WTC11 (cell line): ENCODE measurements at regions not wholly inside any gene's neighbourhood (a gene's known extent, or its start where the extent isn't known, plus 50 kb on each side); places are given as distances from the start of the nearest gene placed in this dataset.

Experiments
- ATAC-seq: fragments of 200-7000 bp; cut with Tn5 transposase; 2 replicates; pipeline ENCODE4 v1.10.0; 2021; ENCODE audit warnings: mild to moderate bottlenecking, moderate library complexity
- CTCF ChIA-PET: fragments of 300-600 bp; sonication (Branson Sonifier 250); formaldehyde crosslinking; loops from one replicate; lab custom pipeline; 2021; ENCODE audit warnings: antibody characterized with exemption; lab: Charles Lee
- POLR2A ChIA-PET: fragments of 350-600 bp; sonication (Branson Sonifier 250); formaldehyde crosslinking; loops from one replicate; lab custom pipeline; 2021; ENCODE audit warnings: antibody characterized with exemption; lab: Charles Lee
- DNase-seq: peaks from one replicate; pipeline ENCODE4 v3.0.0; 2021; ENCODE audit warnings: low spot score
- H3K27ac Mint-ChIP-seq: 2 replicates; pipeline ENCODE4 v1.8.0; 2021; ENCODE audit warnings: mixed read lengths
- H3K27me3 Mint-ChIP-seq: 2 replicates; pipeline ENCODE4 v1.8.0; 2021; ENCODE audit warnings: low read depth, mild to moderate bottlenecking, moderate library complexity, mixed read lengths
- H3K36me3 Mint-ChIP-seq: 2 replicates; pipeline ENCODE4 v1.8.0; 2021; ENCODE audit warnings: mixed read lengths
- H3K4me1 Mint-ChIP-seq: 2 replicates; pipeline ENCODE4 v1.8.0; 2022; ENCODE audit warnings: mixed read lengths
- H3K4me3 Mint-ChIP-seq: 2 replicates; pipeline ENCODE4 v1.8.0; 2021; ENCODE audit warnings: mild to moderate bottlenecking, moderate library complexity, mixed read lengths
- H3K9me3 Mint-ChIP-seq: 2 replicates; pipeline ENCODE4 v1.8.0; 2021; ENCODE audit warnings: mixed read lengths
- ATF1 ChIP-seq: sonication (generic); formaldehyde crosslinking; IDR thresholded peaks from 2 replicates; pipeline ENCODE4 v1.8.1; 2023; ENCODE audit warnings: mild to moderate bottlenecking, moderate library complexity, missing genetic modification reagents
- ATF6 ChIP-seq: sonication (generic); formaldehyde crosslinking; IDR thresholded peaks from 2 replicates; pipeline ENCODE4 v1.8.1; 2023; ENCODE audit warnings: mild to moderate bottlenecking, missing genetic modification reagents
- CREB1 ChIP-seq: sonication (generic); formaldehyde crosslinking; IDR thresholded peaks from 2 replicates; pipeline ENCODE4 v1.8.0; 2023; ENCODE audit warnings: mild to moderate bottlenecking, missing genetic modification reagents
- ELF4 ChIP-seq: sonication (generic); formaldehyde crosslinking; IDR thresholded peaks from 2 replicates; pipeline ENCODE4 v1.8.1; 2022; ENCODE audit warnings: low read depth, mild to moderate bottlenecking, moderate library complexity, missing genetic modification reagents
- ERG ChIP-seq: fragments of 250-450 bp; sonication (Bioruptor Pico); IDR thresholded peaks from 2 replicates; pipeline ENCODE4 v1.8.0; 2021; ENCODE audit warnings: mild to moderate bottlenecking
- ESRRA ChIP-seq: sonication (generic); formaldehyde crosslinking; IDR thresholded peaks from 2 replicates; pipeline ENCODE4 v1.8.1; 2022; ENCODE audit warnings: mild to moderate bottlenecking, missing genetic modification reagents, borderline replicate concordance
- GABPB1 ChIP-seq: sonication (generic); formaldehyde crosslinking; IDR thresholded peaks from 2 replicates; pipeline ENCODE4 v1.8.1; 2023; ENCODE audit warnings: mild to moderate bottlenecking, missing genetic modification reagents
- NR2C2 ChIP-seq: sonication (generic); formaldehyde crosslinking; IDR thresholded peaks from 2 replicates; pipeline ENCODE4 v1.8.0; 2022; ENCODE audit warnings: mild to moderate bottlenecking, missing genetic modification reagents
- PRDM15 ChIP-seq: sonication (generic); formaldehyde crosslinking; IDR thresholded peaks from 2 replicates; pipeline ENCODE4 v1.8.0; 2022; ENCODE audit warnings: missing genetic modification reagents
- PREB ChIP-seq: sonication (generic); formaldehyde crosslinking; IDR thresholded peaks from 2 replicates; pipeline ENCODE4 v1.8.1; 2022; ENCODE audit warnings: mild to moderate bottlenecking, missing genetic modification reagents, moderate library complexity, borderline replicate concordance
- SOX15 ChIP-seq: fragments of 250-450 bp; sonication (Bioruptor Pico); IDR thresholded peaks from 2 replicates; pipeline ENCODE4 v1.9.0; 2021; ENCODE audit warnings: mild to moderate bottlenecking
- STAT6 ChIP-seq: sonication (generic); formaldehyde crosslinking; conservative IDR thresholded peaks from 2 replicates; pipeline ENCODE4 v1.8.1; 2023; ENCODE audit warnings: mild to moderate bottlenecking, low read depth, missing genetic modification reagents, moderate library complexity
- ZNF232 ChIP-seq: sonication (generic); formaldehyde crosslinking; IDR thresholded peaks from 2 replicates; pipeline ENCODE4 v1.8.0; 2022; ENCODE audit warnings: mild to moderate bottlenecking, missing genetic modification reagents
- ZNF263 ChIP-seq: sonication (generic); formaldehyde crosslinking; IDR thresholded peaks from 2 replicates; pipeline ENCODE4 v1.8.1; 2022; ENCODE audit warnings: low read depth, mild to moderate bottlenecking, moderate library complexity, missing genetic modification reagents
- ZNF416 ChIP-seq: fragments of 250-450 bp; sonication (Bioruptor Pico); IDR thresholded peaks from 2 replicates; pipeline ENCODE4 v1.9.0; 2021; ENCODE audit warnings: mild to moderate bottlenecking, inconsistent platforms

- TF ChIP-seq ERG (CRISPR knock-in tag) (no peak), ESRRA (CRISPR knock-in tag) (no peak), ZNF232 (no peak), ZNF263 (CRISPR knock-in tag) (no peak), ATF1 (no peak), ATF6 (CRISPR knock-in tag) (no peak)
Observed at GRCh38 chr2:126979039-126980003, 80.6 kb downstream of the TEX51 start (continued).

GRCh38 chr2:126981476-126981875 is 82.8 kb downstream of the TEX51 start:
- Mint-ChIP-seq H3K4me1 (peaks cover 3% of the 10 kb centered on the region; the same call in 1 of the 2 replicates), H3K36me3 (no peaks in the 10 kb centered on the region; the same call in 1 of the 2 replicates), H3K27ac (no peak overlapping the region), H3K4me3 (no peak overlapping the region), H3K27me3 (peaks cover 5% of the 10 kb centered on the region), H3K9me3 (peaks cover 5% of the 10 kb centered on the region)
- ChIA-PET CTCF (interaction anchor here (2.4 kb wide), 1 partner anchor 10 kb away, joined by 11 read pairs; no protein-coding TSS in a partner anchor), POLR2A (no interaction called here)
- TF ChIP-seq ELF4 (CRISPR knock-in tag) (no peak), CREB1 (CRISPR knock-in tag) (no peak), GABPB1 (peak; percentile 50; the same call in 1 of the 2 replicates)
- DNase-seq (no peak), ATAC-seq (no peak)

GRCh38 chr2:126982935-126983334 is 84.2 kb downstream of the TEX51 start:
- ATAC-seq = no peak
- Mint-ChIP-seq H3K36me3 (no peaks in the 10 kb centered on the region; the same call in 1 of the 2 replicates), H3K27ac (no peak overlapping the region), H3K9me3 (peaks cover 10% of the 10 kb centered on the region), H3K4me1 (peaks cover 3% of the 10 kb centered on the region; the same call in 1 of the 2 replicates), H3K27me3 (peaks cover 7% of the 10 kb centered on the region), H3K4me3 (no peak overlapping the region)
- no peak for DNase-seq
- ChIA-PET POLR2A (no interaction called here), CTCF (no interaction called here)
- TF ChIP-seq STAT6 (CRISPR knock-in tag) (no peak), NR2C2 (no peak), ELF4 (CRISPR knock-in tag) (no peak), CREB1 (CRISPR knock-in tag) (no peak), PRDM15 (CRISPR knock-in tag) (no peak), ZNF263 (CRISPR knock-in tag) (no peak), PREB (CRISPR knock-in tag) (no peak), SOX15 (CRISPR knock-in tag) (no peak), ZNF416 (CRISPR knock-in tag) (no peak), ESRRA (CRISPR knock-in tag) (no peak)
